Stimulated activated naive CD8-positive, alpha-beta T cell treated with anti-CD3 and anti-CD28 coated beads, Interleukin-15, Interleukin-2, amounts not matched to agents 100 ng/mL and 50 ng/mL, for 24 hours (primary cell): ENCODE measurements at regions not wholly inside any gene's neighbourhood (a gene's known extent, or its start where the extent isn't known, plus 50 kb on each side); places are given as distances from the start of the nearest gene placed in this dataset.

ENCODE experiments used
- H3K27ac Mint-ChIP-seq: one replicate; pipeline ENCODE4 v1.8.0; 2021; ENCODE audit warnings: mild to moderate bottlenecking, mixed read lengths
- H3K27me3 Mint-ChIP-seq: one replicate; pipeline ENCODE4 v1.8.0; 2021; ENCODE audit warnings: mixed read lengths
- H3K36me3 Mint-ChIP-seq: one replicate; pipeline ENCODE4 v1.8.0; 2021; ENCODE audit warnings: low read depth, mixed read lengths
- H3K4me1 Mint-ChIP-seq: one replicate; pipeline ENCODE4 v1.8.0; 2021; ENCODE audit warnings: low read depth, mixed read lengths
- H3K4me3 Mint-ChIP-seq: one replicate; pipeline ENCODE4 v1.8.0; 2021; ENCODE audit warnings: mild to moderate bottlenecking, mixed read lengths
- H3K9me3 Mint-ChIP-seq: one replicate; pipeline ENCODE4 v1.8.0; 2021; ENCODE audit warnings: mixed read lengths

DNA sequence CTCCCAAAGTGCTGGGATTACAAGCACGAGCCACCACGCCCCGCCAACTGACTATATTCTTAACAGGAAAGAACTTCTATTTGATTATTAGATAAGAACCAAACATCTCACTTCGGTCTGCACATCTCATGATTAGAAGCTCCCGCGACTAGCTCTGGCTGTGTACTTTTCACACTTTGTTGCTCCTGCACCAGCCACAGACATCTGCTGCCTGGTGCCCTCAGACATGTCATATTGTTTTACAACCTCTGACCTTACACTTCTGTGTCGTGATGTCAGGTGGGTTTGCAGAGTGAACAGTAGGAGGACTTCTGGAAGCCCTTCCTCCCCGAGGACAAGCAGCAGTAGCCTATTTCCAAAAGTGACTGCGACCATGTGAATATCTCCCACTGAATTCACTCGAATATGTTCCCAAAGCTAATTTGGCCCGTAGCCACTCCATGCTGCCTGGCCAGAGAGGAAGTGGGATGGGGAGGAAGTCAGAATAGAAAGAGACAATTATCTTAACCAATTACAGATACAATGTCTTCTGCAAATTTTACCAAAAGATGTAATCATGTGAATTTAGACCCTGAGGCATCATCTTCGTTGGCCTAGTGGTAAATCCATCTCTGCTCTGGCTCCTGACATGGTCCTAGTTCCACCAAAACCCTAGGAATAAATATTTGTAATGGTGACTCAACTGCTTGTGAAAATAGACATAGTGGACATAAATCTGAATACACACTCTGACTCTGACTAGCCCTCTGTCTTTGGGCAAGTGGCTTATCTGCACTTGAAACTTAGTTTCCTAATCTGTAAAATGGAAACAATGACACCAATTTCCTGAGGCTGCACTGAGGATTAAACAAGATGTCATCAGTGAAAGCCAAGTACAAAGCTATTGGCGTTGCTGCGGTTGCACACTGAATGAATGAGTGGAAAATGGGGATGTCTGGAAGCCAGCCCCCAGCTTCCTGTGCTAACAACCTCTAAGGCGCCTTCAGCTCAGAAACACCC is 406.1 kb downstream of the LRATD1 start:
- Mint-ChIP-seq H3K4me3 (no peak overlapping the region), H3K27me3 (peaks cover 3% of the 10 kb centered on the region), H3K9me3 (no peaks in the 10 kb centered on the region), H3K4me1 (peaks cover 11% of the 10 kb centered on the region), H3K27ac (peak overlapping the region; percentile 10), H3K36me3 (no peaks in the 10 kb centered on the region)

DNA sequence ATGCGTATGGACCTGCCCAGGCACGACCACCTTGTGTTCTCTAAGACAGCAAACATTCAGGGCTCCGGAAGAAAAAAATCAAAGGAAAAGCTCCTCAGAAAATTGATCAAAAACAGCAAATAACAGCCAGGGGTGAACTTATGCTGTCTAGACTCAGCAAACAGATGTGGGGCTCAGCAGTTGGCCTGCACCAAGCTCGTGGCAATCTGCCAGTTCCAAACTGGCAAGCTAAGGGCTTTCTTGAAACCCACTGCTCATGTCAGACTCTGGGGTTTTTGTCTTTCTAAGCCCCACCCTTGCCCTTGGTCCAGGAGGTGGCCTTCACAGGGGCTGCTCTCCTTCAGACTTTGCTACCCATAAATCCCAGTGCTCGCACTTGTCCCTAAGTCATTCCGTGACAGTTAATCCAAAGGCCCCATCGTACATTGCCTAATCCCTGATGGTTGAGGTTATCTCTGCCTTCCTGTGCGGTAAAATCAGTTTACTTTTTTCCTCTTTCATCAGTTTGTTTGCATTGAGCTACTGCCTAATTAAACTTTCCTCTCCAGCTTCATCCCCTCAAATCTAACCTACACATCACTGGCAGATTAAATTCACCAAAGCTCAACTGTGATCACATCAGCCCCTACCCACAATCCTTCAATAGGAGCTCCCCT is 408.0 kb downstream of the LRATD1 start:
- Mint-ChIP-seq H3K27me3 (peaks cover 1% of the 10 kb centered on the region), H3K4me3 (no peak overlapping the region), H3K9me3 (no peaks in the 10 kb centered on the region), H3K4me1 (peaks cover 11% of the 10 kb centered on the region), H3K27ac (no peak overlapping the region), H3K36me3 (no peaks in the 10 kb centered on the region)

DNA sequence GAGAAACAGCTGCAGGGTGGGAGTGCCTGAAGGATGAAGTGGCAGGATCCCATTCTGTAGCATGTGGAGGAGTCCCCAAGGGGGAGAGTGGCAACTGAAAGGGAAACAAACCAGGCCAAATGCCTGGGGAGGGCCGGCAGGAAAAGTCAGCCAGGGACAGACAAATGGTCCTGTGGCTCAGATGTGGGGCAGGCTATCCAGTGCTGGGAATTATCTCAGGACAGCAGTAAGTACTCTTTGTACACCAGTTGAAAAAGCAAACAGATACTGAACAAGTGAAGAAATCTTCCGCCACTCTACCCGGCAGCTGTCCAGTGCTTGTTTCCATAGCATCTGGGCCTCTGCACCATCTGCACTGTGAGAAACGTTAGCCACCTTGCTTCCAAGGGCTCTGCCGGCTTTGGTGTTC is 408.9 kb downstream of the LRATD1 start:
- peaks cover 11% of the 10 kb centered on the region for H3K4me1 Mint-ChIP-seq
- no peaks in the 10 kb centered on the region for H3K27me3 Mint-ChIP-seq
- no peak overlapping the region for H3K27ac Mint-ChIP-seq
- no peaks in the 10 kb centered on the region for H3K36me3 Mint-ChIP-seq
- no peaks in the 10 kb centered on the region for H3K9me3 Mint-ChIP-seq
- no peak overlapping the region for H3K4me3 Mint-ChIP-seq

DNA sequence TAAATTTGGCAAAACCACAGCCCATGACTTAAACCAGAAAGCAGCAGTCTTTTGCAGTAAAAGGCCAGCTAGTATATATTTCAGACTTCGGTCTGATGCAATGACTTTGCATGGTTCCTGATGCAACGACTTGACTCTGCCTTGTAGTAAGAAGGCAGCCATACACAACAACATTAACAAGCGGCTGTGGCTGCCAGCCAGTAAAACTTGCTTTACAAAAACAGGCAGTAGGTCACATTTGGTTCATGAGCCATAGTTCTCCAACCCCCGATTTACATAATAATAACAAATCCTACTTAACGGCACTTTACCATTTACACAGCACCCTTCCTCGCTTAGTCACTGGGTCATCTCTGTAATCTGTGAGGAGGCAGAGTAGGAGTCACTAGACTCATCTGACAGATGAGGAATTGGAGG is 410.3 kb downstream of the LRATD1 start:
- Mint-ChIP-seq H3K4me3 (no peak overlapping the region), H3K27ac (no peak overlapping the region), H3K27me3 (no peaks in the 10 kb centered on the region)

DNA sequence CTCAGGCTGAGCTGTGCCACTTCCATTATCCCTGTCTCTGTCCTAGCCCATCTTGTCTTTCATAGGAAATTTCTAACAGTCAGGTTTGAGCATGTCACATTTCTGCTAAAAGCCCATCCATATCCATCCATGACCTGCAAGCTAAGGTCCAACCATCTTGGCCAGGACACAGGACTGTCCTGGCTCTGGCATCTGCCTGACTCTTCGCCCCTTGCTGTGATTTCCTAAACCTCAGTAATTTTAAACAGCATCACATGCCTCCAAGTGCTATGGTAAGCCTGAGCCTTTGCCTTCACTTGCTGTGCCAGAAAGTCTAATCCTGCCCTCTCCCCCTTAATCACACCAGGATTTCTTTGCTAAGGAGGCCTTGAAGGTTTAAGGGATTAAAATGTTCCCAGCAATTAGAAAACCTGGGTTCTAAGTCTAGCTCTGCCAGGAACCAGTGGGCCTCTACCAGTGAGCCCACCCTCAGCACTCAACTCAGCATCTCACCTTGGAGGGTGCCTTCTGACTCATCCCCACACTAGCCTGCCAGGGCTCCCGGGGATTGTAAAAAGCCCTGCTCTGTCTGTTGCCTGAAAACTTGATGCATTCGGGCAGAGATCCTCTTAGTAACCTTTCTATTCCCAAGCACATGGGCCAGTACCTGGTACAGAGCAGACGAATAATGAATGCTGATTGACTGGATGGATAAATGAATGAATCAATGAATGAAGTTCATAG is 411.0 kb downstream of the LRATD1 start:
- H3K27me3 Mint-ChIP-seq = no peaks in the 10 kb centered on the region
- no peaks in the 10 kb centered on the region for H3K36me3 Mint-ChIP-seq
- H3K27ac Mint-ChIP-seq = no peak overlapping the region
- no peaks in the 10 kb centered on the region for H3K9me3 Mint-ChIP-seq
- peaks cover 9% of the 10 kb centered on the region for H3K4me1 Mint-ChIP-seq
- H3K4me3 Mint-ChIP-seq = no peak overlapping the region

More for the DNA sequence above, 410.3 kb downstream of the LRATD1 start:
- Mint-ChIP-seq H3K36me3 (no peaks in the 10 kb centered on the region), H3K4me1 (peaks cover 11% of the 10 kb centered on the region), H3K9me3 (no peaks in the 10 kb centered on the region)

DNA sequence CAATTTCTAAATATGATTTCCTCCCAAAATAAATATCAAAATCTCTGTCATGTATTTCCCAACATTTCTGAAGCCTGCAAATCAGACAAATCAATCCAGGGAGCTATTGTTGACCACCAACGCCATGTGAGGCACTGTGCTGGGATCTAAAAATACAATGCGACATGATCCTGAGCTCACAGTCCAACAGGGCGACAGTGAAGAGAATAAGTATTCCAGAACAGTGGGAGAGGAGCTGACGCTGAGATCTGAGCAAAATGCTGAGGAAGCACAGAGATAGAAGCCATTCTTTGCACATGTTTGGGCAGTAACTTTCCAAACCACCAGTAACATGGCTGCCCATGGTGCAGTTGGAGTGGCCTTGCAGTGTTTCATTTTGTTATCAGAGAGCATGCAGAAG is 412.5 kb downstream of the LRATD1 start:
- no peak overlapping the region for H3K4me3 Mint-ChIP-seq
- no peak overlapping the region for H3K27ac Mint-ChIP-seq
- H3K4me1 Mint-ChIP-seq = no peaks in the 10 kb centered on the region
- no peaks in the 10 kb centered on the region for H3K27me3 Mint-ChIP-seq
- no peaks in the 10 kb centered on the region for H3K9me3 Mint-ChIP-seq
- H3K36me3 Mint-ChIP-seq = no peaks in the 10 kb centered on the region

DNA sequence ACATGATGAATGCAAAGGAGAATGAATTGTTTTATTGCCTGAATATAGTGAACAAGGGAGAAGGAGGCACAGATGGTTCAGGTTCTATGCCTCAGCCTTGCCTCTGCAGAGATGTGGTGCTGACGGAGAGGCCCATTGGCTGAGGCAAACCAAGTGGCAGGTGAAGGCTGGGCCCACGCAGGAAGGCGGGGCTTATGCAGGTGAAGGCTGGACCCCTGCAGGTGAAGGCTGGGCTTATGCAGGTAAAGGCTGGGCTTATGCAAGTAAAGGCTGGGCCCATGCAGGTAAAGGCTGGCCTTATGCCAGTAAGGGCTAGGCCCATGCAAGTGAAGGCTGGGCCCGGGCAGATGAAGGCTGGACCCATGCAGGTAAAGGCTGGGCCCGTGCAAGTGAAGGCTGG is 414.7 kb downstream of the LRATD1 start:
- Mint-ChIP-seq H3K27ac (no peak overlapping the region), H3K4me3 (no peak overlapping the region), H3K27me3 (no peaks in the 10 kb centered on the region), H3K4me1 (no peaks in the 10 kb centered on the region), H3K9me3 (no peaks in the 10 kb centered on the region), H3K36me3 (no peaks in the 10 kb centered on the region)

DNA sequence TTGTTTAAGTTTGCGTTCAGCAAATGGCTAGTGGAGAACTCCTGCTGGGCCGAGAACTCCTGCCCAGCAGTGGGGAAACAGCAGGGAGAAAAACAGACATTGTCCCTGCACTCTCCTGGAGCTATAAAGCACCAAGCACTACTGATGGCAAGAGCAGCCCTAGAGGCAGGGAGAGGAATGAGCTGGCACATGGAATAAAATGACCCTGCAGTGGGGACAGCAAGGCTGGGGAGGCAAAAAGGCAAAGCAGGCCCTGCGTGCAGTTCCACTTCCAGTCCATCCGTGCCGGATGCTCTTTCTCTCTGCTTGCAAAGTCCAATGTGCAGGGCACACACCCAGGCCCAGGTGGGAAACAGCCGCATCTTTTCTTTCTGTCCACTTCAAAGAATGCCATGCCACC is 415.5 kb downstream of the LRATD1 start:
- Mint-ChIP-seq H3K27ac (no peak overlapping the region), H3K27me3 (peaks cover under 1% of the 10 kb centered on the region), H3K4me3 (no peak overlapping the region), H3K36me3 (no peaks in the 10 kb centered on the region), H3K4me1 (no peaks in the 10 kb centered on the region), H3K9me3 (no peaks in the 10 kb centered on the region)

DNA sequence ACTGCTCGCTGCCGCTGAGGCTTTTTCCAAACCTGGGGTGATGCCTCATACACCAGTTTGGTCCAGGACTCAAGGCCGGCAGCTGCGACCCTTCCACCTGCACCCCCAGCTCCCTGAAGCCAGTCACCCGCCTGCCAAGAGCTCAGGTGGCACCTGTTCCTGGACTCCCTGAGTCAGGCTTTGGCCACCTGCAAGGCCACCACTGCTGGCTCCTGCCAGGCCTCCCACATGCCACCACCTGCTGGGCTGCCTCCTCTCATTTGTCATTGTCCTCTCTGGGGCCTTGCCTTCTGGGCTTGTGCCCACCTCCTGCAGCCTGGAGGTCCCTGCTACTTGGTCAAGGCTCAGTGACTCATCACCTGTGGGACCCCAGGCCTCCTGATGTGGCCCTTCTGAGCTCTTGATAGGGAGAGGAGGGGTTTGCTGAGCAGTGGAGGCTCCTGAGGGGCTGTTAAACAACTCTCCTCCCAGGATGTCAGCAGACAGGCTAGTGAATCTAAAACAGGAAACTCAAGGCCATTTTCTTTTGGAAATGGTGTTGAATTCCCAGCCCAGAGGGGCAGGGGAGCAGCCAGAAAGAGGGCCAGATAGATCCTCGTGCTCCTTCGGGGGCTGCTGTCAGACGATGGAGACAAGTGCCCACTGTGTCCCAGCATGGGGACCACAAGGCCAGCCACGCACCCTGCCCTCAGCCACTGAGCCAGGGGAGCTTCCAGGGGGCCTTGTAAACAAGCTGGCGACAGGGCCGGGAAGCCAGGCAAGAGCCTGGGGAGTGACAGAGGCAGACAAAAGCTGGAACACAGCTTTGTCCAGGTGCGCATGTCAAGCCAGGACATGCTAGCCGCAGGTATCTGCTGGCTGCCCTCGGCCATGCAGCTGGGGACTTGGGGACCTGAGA is 416.8 kb downstream of the LRATD1 start:
- H3K4me3 Mint-ChIP-seq = no peak overlapping the region
- no peaks in the 10 kb centered on the region for H3K4me1 Mint-ChIP-seq
- H3K9me3 Mint-ChIP-seq = no peaks in the 10 kb centered on the region
- peaks cover 2% of the 10 kb centered on the region for H3K27me3 Mint-ChIP-seq
- H3K27ac Mint-ChIP-seq = no peak overlapping the region
- no peaks in the 10 kb centered on the region for H3K36me3 Mint-ChIP-seq

DNA sequence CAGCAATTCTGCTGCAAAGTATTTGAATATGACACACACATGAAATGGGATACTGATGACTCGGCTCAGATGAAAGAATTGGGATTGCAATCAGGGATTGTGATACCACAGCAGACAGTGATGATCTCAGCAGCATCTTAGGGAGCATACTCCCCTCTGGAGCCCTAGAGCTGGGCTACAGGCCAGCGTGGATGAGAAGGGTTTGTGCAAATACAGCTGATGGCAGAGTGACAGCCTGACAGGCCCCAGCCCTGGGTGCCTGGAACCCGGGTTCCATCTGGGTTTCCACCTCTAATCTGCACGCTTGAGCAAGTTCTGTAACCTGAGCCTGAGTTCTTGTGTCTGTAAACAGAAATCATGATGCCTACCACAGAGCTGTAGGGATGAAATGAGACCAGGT is 418.0 kb downstream of the LRATD1 start:
- no peak overlapping the region for H3K4me3 Mint-ChIP-seq
- no peak overlapping the region for H3K27ac Mint-ChIP-seq
- H3K9me3 Mint-ChIP-seq = no peaks in the 10 kb centered on the region
- peaks cover 6% of the 10 kb centered on the region for H3K27me3 Mint-ChIP-seq
- H3K36me3 Mint-ChIP-seq = no peaks in the 10 kb centered on the region
- H3K4me1 Mint-ChIP-seq = no peaks in the 10 kb centered on the region

DNA sequence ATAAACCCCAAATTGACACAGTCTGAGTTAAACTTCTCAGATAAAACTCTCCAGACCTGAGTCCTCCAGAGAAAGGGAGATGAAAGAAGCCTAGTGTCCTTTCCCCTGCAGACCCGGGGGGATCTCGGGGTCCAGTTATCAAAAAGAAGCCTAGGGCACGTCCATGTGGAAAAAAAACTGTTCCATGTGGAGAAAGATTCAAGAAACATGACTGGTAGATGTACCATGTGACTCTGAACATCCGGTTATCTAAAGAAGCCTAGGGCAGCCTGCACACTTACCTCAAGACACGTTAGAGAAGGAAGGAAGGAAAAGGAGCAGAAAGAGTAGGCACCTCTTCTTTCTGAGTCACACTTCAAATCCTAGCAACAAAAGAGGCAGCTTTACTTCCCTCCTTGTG is 421.0 kb downstream of the LRATD1 start:
- Mint-ChIP-seq H3K36me3 (no peaks in the 10 kb centered on the region), H3K27me3 (peaks cover 6% of the 10 kb centered on the region), H3K4me3 (no peak overlapping the region), H3K9me3 (no peaks in the 10 kb centered on the region), H3K27ac (no peak overlapping the region), H3K4me1 (no peaks in the 10 kb centered on the region)

DNA sequence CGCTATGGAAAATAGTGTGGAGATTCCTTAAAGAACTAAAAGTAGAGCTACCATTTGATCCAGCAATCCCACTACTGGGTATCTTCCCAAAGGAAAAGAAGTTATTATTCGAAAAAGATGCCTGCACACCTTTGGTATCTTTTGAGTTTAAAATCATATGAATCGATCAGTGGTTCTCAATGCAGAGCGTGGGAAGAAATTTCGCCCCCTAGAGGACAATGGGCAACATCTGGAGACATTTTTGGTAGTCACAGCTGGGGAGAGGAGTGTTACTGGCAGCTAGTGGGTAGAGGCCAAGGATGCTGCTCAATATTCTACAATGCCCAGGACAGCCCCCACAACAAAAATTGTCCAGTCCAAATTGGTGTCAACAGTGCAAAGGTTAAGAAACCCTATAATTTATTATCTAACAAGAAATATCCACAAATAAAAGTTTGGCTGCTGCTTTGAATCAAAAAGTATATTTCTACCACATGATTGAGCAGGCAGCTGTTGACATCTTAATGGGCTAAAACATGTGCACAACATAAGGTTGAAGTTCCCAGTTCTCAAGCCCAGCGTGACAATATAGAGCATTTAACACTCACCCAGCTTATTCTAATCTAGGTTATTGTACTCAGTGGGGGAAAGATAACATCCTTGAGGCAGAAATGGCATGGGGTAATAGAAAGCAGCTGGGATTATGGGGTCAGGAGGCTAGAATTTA is 425.7 kb downstream of the LRATD1 start:
- H3K27me3 Mint-ChIP-seq = peaks cover 7% of the 10 kb centered on the region
- no peak overlapping the region for H3K27ac Mint-ChIP-seq
- no peaks in the 10 kb centered on the region for H3K36me3 Mint-ChIP-seq
- H3K4me3 Mint-ChIP-seq = no peak overlapping the region
- H3K4me1 Mint-ChIP-seq = no peaks in the 10 kb centered on the region
- no peaks in the 10 kb centered on the region for H3K9me3 Mint-ChIP-seq

DNA sequence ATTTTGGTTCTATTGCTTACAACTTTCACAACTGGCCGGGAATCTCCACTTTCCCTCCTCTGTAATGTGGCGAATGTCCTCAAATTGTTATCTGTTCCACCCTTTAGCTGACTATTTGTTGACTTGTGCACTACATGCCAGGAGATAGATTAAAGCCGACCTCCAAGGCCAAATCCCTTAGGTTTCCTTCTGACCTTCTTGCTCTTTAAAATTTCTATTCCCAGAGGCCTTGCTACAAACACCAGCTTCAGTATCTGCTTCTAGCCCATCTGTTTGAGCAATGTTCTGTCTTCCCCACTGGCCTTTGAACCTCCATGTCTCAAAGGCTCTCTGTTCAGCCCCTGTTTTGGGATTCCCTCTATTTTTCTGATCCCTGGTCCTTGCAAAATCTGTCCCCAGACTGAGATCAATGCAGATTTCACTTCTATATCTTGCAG is 426.2 kb downstream of the LRATD1 start:
- Mint-ChIP-seq H3K4me1 (no peaks in the 10 kb centered on the region), H3K9me3 (no peaks in the 10 kb centered on the region), H3K27me3 (peaks cover 7% of the 10 kb centered on the region)

More for the DNA sequence above, 426.2 kb downstream of the LRATD1 start:
- Mint-ChIP-seq H3K4me3 (no peak overlapping the region), H3K27ac (no peak overlapping the region), H3K36me3 (no peaks in the 10 kb centered on the region)
